ENCODE measurements at regions not wholly inside any gene's neighbourhood (a gene's known extent, or its start where the extent isn't known, plus 50 kb on each side); places are given as distances from the start of the nearest gene placed in this dataset.
A peak's percentile ranks its signal among the peaks of the same experiment; 100 is the strongest.

DNA sequence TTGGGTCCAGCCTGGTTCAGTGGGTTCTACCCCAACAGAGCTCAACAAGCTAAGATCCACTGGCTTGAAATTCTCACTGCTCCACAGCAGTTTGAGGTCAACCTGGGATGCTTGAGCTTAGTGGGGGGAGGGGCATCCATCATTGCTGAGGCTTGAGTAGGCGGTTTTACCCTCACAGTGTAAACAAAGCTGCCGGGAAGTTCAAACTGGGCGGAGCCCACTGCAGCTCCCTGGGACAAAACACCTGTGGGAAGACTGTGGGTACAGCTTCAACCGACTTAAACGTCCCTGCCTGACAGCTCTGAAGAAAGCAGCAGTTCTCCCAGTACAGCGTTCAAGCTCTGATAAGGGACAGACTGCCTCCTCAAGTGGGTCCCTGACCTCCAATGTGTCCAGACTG lies 1161.9 kb downstream of the UQCRFS1 start:
- no peak overlapping the region for H2BK120ac ChIP-seq (ENCODE audit: low read depth, low read length, poor library complexity, severe bottlenecking)
- H3K14ac ChIP-seq (ENCODE audit: insufficient read depth, low read length), result no peak overlapping the region
- no peaks in the 10 kb centered on the region for H4K20me1 ChIP-seq (ENCODE audit: control insufficient read depth, insufficient read depth, insufficient read length)
- H2BK15ac ChIP-seq (ENCODE audit: low read depth, low read length), result no peak overlapping the region
- H4K91ac ChIP-seq (ENCODE audit: insufficient read length, low read depth, low read length), result no peak overlapping the region
- H3K23ac ChIP-seq (ENCODE audit: insufficient read length, low read depth, low read length), result no peak overlapping the region
- H3K23me2 ChIP-seq (ENCODE audit: insufficient read length, low read depth, low read length, poor library complexity, severe bottlenecking), result no peaks in the 10 kb centered on the region
- peak; percentile 22 for DNase-seq
- no peak overlapping the region for H3K9ac ChIP-seq (ENCODE audit: extremely low read depth, insufficient read length, low read length)
- H3K18ac ChIP-seq (ENCODE audit: insufficient read length, low read depth, low read length), result no peak overlapping the region
- Mint-ChIP-seq H3K27me3 (ENCODE audit: low read depth) (no peaks in the 10 kb centered on the region; the same call in 1 of the 2 replicates), H3K36me3 (ENCODE audit: insufficient read depth in 1 of 3, low read depth in 3 of 3) (no peaks in the 10 kb centered on the region; a peak in 1 of 7 replicates), H3K27ac (no peak overlapping the region), H3K4me3 (no peak overlapping the region), H3K4me1 (no peaks in the 10 kb centered on the region), H3K9me3 (peaks cover 6 to 7% of the 10 kb centered on the region in 2 experiments; a peak in 3 of 5 replicates)
- no peaks in the 10 kb centered on the region for H3K79me2 ChIP-seq (ENCODE audit: insufficient read depth, low read length)
- no peak overlapping the region for H3K4ac ChIP-seq (ENCODE audit: low read depth, low read length)
- H3T11ph ChIP-seq (ENCODE audit: low read length), result no peak overlapping the region
- H2AFZ ChIP-seq (ENCODE audit: low read length), result no peak overlapping the region
- TF ChIP-seq, protein P1, sequence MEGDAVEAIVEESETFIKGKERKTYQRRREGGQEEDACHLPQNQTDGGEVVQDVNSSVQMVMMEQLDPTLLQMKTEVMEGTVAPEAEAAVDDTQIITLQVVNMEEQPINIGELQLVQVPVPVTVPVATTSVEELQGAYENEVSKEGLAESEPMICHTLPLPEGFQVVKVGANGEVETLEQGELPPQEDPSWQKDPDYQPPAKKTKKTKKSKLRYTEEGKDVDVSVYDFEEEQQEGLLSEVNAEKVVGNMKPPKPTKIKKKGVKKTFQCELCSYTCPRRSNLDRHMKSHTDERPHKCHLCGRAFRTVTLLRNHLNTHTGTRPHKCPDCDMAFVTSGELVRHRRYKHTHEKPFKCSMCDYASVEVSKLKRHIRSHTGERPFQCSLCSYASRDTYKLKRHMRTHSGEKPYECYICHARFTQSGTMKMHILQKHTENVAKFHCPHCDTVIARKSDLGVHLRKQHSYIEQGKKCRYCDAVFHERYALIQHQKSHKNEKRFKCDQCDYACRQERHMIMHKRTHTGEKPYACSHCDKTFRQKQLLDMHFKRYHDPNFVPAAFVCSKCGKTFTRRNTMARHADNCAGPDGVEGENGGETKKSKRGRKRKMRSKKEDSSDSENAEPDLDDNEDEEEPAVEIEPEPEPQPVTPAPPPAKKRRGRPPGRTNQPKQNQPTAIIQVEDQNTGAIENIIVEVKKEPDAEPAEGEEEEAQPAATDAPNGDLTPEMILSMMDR (conservative IDR thresholded peaks at IDR 0.05), result no peak
- H3K9me3 ChIP-seq (ENCODE audit: control insufficient read depth, low read depth, low read length), result no peaks in the 10 kb centered on the region
- H3K4me2 ChIP-seq (ENCODE audit: insufficient read depth, insufficient read length, low read length), result no peak overlapping the region
- no peak overlapping the region for H2BK12ac ChIP-seq (ENCODE audit: insufficient read length, low read depth, low read length)
- no CpG with 5 or more reads among the region's 6 CpGs for WGBS (ENCODE audit: extremely low coverage, insufficient read length, low lambda C conversion rate)
- no peaks in the 10 kb centered on the region for H3K27me3 ChIP-seq (ENCODE audit: insufficient read depth, low read length)
- no peak overlapping the region for H2BK20ac ChIP-seq (ENCODE audit: low read depth, low read length, poor library complexity, severe bottlenecking)
- H2BK5ac ChIP-seq (ENCODE audit: insufficient read length, low read length), result no peak overlapping the region
- no peak overlapping the region for H3K56ac ChIP-seq (ENCODE audit: insufficient read length, low read depth, low read length)
- no peak overlapping the region for H3K27ac ChIP-seq (ENCODE audit: insufficient read length, low read depth, low read length)
- H3K4me1 ChIP-seq (ENCODE audit: insufficient read depth, low read length), result no peaks in the 10 kb centered on the region
- H4K5ac ChIP-seq (ENCODE audit: insufficient read length, low read depth, low read length), result no peak overlapping the region
- no peak overlapping the region for H4K8ac ChIP-seq (replicated peaks; ENCODE audit: insufficient read length, low read depth, low read length)
- H3K79me1 ChIP-seq (ENCODE audit: insufficient read depth, low read depth, low read length, poor library complexity, severe bottlenecking), result no peaks in the 10 kb centered on the region
- no peak overlapping the region for H2AK5ac ChIP-seq (ENCODE audit: insufficient read length, low read length)
